Urothelium cell line (cell line): ENCODE measurements at regions not wholly inside any gene's neighbourhood (a gene's known extent, or its start where the extent isn't known, plus 50 kb on each side); places are given as distances from the start of the nearest gene placed in this dataset.
"Not testable (repeated sequence)": the region's sequence is repeated elsewhere in the genome, so short reads cannot be mapped to it uniquely, and the experiment has no call there.

Source experiments
- DNase-seq: peaks from one replicate; pipeline ENCODE4 v3.0.0; 2011; ENCODE audit warnings: low spot score, mixed read lengths
- FAIRE-seq: peaks from 2 replicates; lab custom pipeline; 2011; peaks lifted over from hg19 to GRCh38; lab: Jason Lieb, UNC

- DNase-seq (no peak), FAIRE-seq (no peak)
These were observed 465.0 kb downstream of the CNTN3 start for GRCh38 chr3:74149466-74149865.

GRCh38 chr3:74145277-74145676, 469.2 kb downstream of the CNTN3 start:
- FAIRE-seq (no peak), DNase-seq (no peak)

GRCh38 chr3:74139648-74140047, 474.8 kb downstream of the CNTN3 start:
- DNase-seq (no peak), FAIRE-seq (no peak)

GRCh38 chr3:74137790-74138189, 476.7 kb downstream of the CNTN3 start:
- DNase-seq (no peak), FAIRE-seq (no peak)

- no peak for FAIRE-seq
These were observed 478.7 kb downstream of the CNTN3 start for GRCh38 chr3:74135808-74136207.

GRCh38 chr3:74134831-74135230, 479.6 kb downstream of the CNTN3 start:
- no peak for FAIRE-seq
- DNase-seq, result no peak

More at GRCh38 chr3:74135808-74136207, 478.7 kb downstream of the CNTN3 start:
- no peak for DNase-seq

- not testable (repeated sequence) for FAIRE-seq, DNase-seq
These were observed 482.7 kb downstream of the CNTN3 start for GRCh38 chr3:74131546-74132328.

GRCh38 chr3:74129611-74130010, 484.8 kb downstream of the CNTN3 start:
- DNase-seq, result no peak
- no peak for FAIRE-seq

GRCh38 chr3:74129056-74129455, 485.4 kb downstream of the CNTN3 start:
- DNase-seq (no peak), FAIRE-seq (no peak)

GRCh38 chr3:74127256-74127655, 487.2 kb downstream of the CNTN3 start:
- FAIRE-seq, result no peak

GRCh38 chr3:74124782-74125181, 489.7 kb downstream of the CNTN3 start:
- FAIRE-seq, result no peak

More at GRCh38 chr3:74127256-74127655, 487.2 kb downstream of the CNTN3 start:
- no peak for DNase-seq

GRCh38 chr3:74122281-74122680, 492.2 kb downstream of the CNTN3 start:
- no peak for DNase-seq
- no peak for FAIRE-seq

More at GRCh38 chr3:74124782-74125181, 489.7 kb downstream of the CNTN3 start:
- DNase-seq, result no peak

GRCh38 chr3:74121761-74122160, 492.7 kb downstream of the CNTN3 start:
- no peak for FAIRE-seq
- DNase-seq, result no peak

- DNase-seq, result no peak
- FAIRE-seq, result no peak
These were observed 494.5 kb upstream of the PDZRN3 start for GRCh38 chr3:74119221-74119620.

GRCh38 chr3:74115906-74116305, 491.2 kb upstream of the PDZRN3 start:
- FAIRE-seq (no peak), DNase-seq (no peak)

GRCh38 chr3:74107451-74107850, 482.7 kb upstream of the PDZRN3 start:
- no peak for DNase-seq
- no peak for FAIRE-seq

- no peak for DNase-seq
- no peak for FAIRE-seq
These were observed 482.2 kb upstream of the PDZRN3 start for GRCh38 chr3:74106925-74107324.

GRCh38 chr3:74091204-74091603, 466.5 kb upstream of the PDZRN3 start:
- DNase-seq (no peak), FAIRE-seq (no peak)

GRCh38 chr3:74089814-74090213, 465.1 kb upstream of the PDZRN3 start:
- FAIRE-seq (no peak), DNase-seq (no peak)

GRCh38 chr3:74080056-74080461, 455.3 kb upstream of the PDZRN3 start:
- FAIRE-seq (no peak), DNase-seq (no peak)

GRCh38 chr3:74075241-74075640, 450.5 kb upstream of the PDZRN3 start:
- DNase-seq (no peak), FAIRE-seq (no peak)

- DNase-seq, result no peak
- no peak for FAIRE-seq
These were observed 450.0 kb upstream of the PDZRN3 start for GRCh38 chr3:74074700-74075099.

GRCh38 chr3:74067296-74067695, 442.6 kb upstream of the PDZRN3 start:
- no peak for DNase-seq
- FAIRE-seq, result no peak
